ENCODE measurements at regions not wholly inside any gene's neighbourhood (a gene's known extent, or its start where the extent isn't known, plus 50 kb on each side); places are given as distances from the start of the nearest gene placed in this dataset.

DNA sequence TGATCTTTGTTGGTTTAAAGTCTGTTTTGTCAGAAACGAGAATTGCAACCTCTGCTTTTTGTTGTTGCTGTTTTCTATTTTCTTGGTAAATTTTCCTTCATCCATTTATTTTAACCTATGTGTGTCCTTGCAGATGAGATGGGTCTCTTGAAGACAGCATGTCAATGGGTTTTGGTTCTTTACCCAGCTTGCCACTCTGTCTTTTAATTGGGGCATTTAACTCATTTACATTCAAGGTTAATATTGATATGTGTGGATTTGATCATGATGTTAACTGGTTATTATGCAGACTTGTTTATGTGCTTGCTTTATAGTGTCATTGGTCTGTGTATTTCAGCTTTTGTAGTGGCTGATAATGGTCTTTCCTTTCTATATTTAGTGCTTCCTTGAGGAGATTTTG, 327.9 kb upstream of the SYT4 start:
- TF ChIP-seq POLR2AphosphoS5 (IDR thresholded peaks at IDR 0.05; ENCODE audit: low read depth, low read length) (no peak), TAF1 (IDR thresholded peaks at IDR 0.05; ENCODE audit: borderline replicate concordance, low read depth, low read length) (no peak), POLR2A (IDR thresholded peaks at IDR 0.05; ENCODE audit: low read depth, low read length) (no peak)
